ENCODE measurements at regions not wholly inside any gene's neighbourhood (a gene's known extent, or its start where the extent isn't known, plus 50 kb on each side); places are given as distances from the start of the nearest gene placed in this dataset.
A peak's percentile ranks its signal among the peaks of the same experiment; 100 is the strongest.

- H3K36me3 ChIP-seq (ENCODE audit: control insufficient read depth, insufficient read depth, low read length): no peaks in the 10 kb centered on the region
- no peak overlapping the region for H3K27ac ChIP-seq (ENCODE audit: low read length)
- peaks cover 2% of the 10 kb centered on the region for H3K4me1 ChIP-seq (ENCODE audit: control insufficient read depth, insufficient read depth, low read length)
- no CpG with 5 or more reads among the region's 2 CpGs for WGBS (ENCODE audit: insufficient coverage)
- no peaks in the 10 kb centered on the region for H3K27me3 ChIP-seq (ENCODE audit: control insufficient read depth, insufficient read depth, low read length)
- no peaks in the 10 kb centered on the region for H3K9me3 ChIP-seq (replicated peaks; ENCODE audit: control insufficient read depth, low read depth, low read length)
- DNase-seq: no peak
- H3K4me3 ChIP-seq (ENCODE audit: low read length): no peak overlapping the region
These were observed 90.1 kb upstream of the TNR start for GRCh38 chr1:175833502-175833901.

- Histone ChIP-seq H3K36me3 (ENCODE audit: control insufficient read depth, insufficient read depth, low read length) (no peaks in the 10 kb centered on the region), H3K27ac (ENCODE audit: low read length) (no peak overlapping the region), H3K27me3 (ENCODE audit: control insufficient read depth, insufficient read depth, low read length) (no peaks in the 10 kb centered on the region), H3K4me1 (ENCODE audit: control insufficient read depth, insufficient read depth, low read length) (peaks cover 2% of the 10 kb centered on the region), H3K4me3 (ENCODE audit: low read length) (no peak overlapping the region), H3K9me3 (replicated peaks; ENCODE audit: control insufficient read depth, low read depth, low read length) (no peaks in the 10 kb centered on the region)
- DNase-seq: no peak
These were observed 87.1 kb upstream of the TNR start for GRCh38 chr1:175830500-175830899.

DNA sequence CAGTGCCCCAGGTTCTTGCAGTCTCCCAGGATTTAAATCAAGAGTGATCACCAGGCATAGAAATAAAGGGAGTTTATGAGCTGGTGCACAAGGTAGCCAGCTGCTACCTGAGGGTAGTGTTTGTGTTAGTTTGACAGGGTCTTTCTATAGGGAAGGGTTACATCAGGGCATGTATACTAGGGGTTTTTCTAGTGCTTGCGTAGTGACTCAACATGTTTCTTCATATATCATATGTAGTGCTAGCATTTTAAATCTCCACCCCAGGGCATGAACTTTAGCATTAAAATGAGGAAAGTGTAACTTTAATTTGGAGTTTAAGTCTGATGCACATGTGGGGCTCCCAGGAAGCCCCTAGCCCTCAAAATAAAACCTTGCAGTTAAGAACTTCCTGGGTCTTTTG is 86.5 kb upstream of the TNR start:
- no peaks in the 10 kb centered on the region for H3K27me3 ChIP-seq (ENCODE audit: control insufficient read depth, insufficient read depth, low read length)
- no peaks in the 10 kb centered on the region for H3K9me3 ChIP-seq (replicated peaks; ENCODE audit: control insufficient read depth, low read depth, low read length)
- no peak overlapping the region for H3K4me3 ChIP-seq (ENCODE audit: low read length)
- no peaks in the 10 kb centered on the region for H3K36me3 ChIP-seq (ENCODE audit: control insufficient read depth, insufficient read depth, low read length)
- no peak overlapping the region for H3K27ac ChIP-seq (ENCODE audit: low read length)
- WGBS (ENCODE audit: insufficient coverage): no CpG with 5 or more reads among the region's 1 CpG
- H3K4me1 ChIP-seq (ENCODE audit: control insufficient read depth, insufficient read depth, low read length): peaks cover 2% of the 10 kb centered on the region
- DNase-seq: no peak

DNA sequence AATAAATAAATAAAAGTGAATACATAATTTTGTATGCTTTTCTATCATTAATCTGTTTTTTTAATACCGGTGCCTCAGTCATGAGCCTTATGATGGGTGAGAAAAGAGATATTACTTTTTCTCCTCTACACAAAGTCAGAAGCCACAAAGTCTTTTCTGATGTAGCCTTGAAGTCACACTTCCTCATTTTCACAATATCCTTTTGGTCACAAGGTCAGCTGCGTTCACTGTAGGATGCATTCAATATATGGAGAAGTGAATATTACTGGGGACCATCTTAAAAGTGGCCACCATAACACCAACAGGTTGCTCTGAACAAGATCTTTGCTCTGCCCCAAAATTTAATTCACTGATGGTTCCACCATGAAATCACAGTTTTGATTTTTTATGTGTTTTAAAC is 83.3 kb upstream of the TNR start:
- no peaks in the 10 kb centered on the region for H3K9me3 ChIP-seq (replicated peaks; ENCODE audit: control insufficient read depth, low read depth, low read length)
- no peaks in the 10 kb centered on the region for H3K27me3 ChIP-seq (ENCODE audit: control insufficient read depth, insufficient read depth, low read length)
- H3K4me1 ChIP-seq (ENCODE audit: control insufficient read depth, insufficient read depth, low read length): peaks cover 2% of the 10 kb centered on the region
- no CpG with 5 or more reads among the region's 2 CpGs for WGBS (ENCODE audit: insufficient coverage)
- no peak overlapping the region for H3K27ac ChIP-seq (ENCODE audit: low read length)
- H3K36me3 ChIP-seq (ENCODE audit: control insufficient read depth, insufficient read depth, low read length): no peaks in the 10 kb centered on the region
- peak; percentile 52 for DNase-seq
- no peak overlapping the region for H3K4me3 ChIP-seq (ENCODE audit: low read length)

DNA sequence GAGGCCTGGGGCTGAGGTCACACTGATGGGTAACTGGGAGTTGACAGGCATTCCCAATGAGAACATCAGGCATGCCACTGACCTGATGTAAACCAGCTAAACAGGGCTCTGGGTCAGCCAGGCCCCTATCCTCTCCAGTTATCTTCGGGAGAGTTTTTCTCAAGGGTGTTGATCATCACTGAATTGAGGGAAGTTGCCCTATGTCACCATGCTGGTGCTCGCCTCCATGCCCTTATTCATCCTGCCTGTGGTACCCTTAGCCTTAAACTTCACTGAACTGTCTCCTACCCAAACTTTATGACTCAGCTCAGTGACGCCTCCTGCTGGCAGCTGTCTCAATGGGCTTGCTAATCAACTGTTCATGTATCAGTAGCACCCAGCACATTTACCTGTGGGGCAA is 80.7 kb upstream of the TNR start:
- Histone ChIP-seq H3K27me3 (ENCODE audit: control insufficient read depth, insufficient read depth, low read length) (no peaks in the 10 kb centered on the region), H3K4me1 (ENCODE audit: control insufficient read depth, insufficient read depth, low read length) (no peaks in the 10 kb centered on the region), H3K27ac (ENCODE audit: low read length) (no peak overlapping the region), H3K36me3 (ENCODE audit: control insufficient read depth, insufficient read depth, low read length) (no peaks in the 10 kb centered on the region), H3K4me3 (ENCODE audit: low read length) (no peak overlapping the region), H3K9me3 (replicated peaks; ENCODE audit: control insufficient read depth, low read depth, low read length) (no peaks in the 10 kb centered on the region)
- DNase-seq: peak; percentile 23
- 80% methylated on average over 1 of the region's 3 CpGs for WGBS (ENCODE audit: insufficient coverage)

- no peak for DNase-seq
- Histone ChIP-seq H3K4me3 (ENCODE audit: low read length) (no peak overlapping the region), H3K4me1 (ENCODE audit: control insufficient read depth, insufficient read depth, low read length) (peaks cover under 1% of the 10 kb centered on the region), H3K36me3 (ENCODE audit: control insufficient read depth, insufficient read depth, low read length) (no peaks in the 10 kb centered on the region), H3K9me3 (replicated peaks; ENCODE audit: control insufficient read depth, low read depth, low read length) (no peaks in the 10 kb centered on the region), H3K27ac (ENCODE audit: low read length) (no peak overlapping the region), H3K27me3 (ENCODE audit: control insufficient read depth, insufficient read depth, low read length) (no peaks in the 10 kb centered on the region)
These were observed 80.0 kb upstream of the TNR start for GRCh38 chr1:175823406-175823805.

- Histone ChIP-seq H3K27ac (ENCODE audit: low read length) (no peak overlapping the region), H3K36me3 (ENCODE audit: control insufficient read depth, insufficient read depth, low read length) (no peaks in the 10 kb centered on the region), H3K4me3 (ENCODE audit: low read length) (no peak overlapping the region), H3K4me1 (ENCODE audit: control insufficient read depth, insufficient read depth, low read length) (peaks cover 3% of the 10 kb centered on the region), H3K9me3 (replicated peaks; ENCODE audit: control insufficient read depth, low read depth, low read length) (no peaks in the 10 kb centered on the region), H3K27me3 (ENCODE audit: control insufficient read depth, insufficient read depth, low read length) (no peaks in the 10 kb centered on the region)
- 83% methylated on average over 1 of the region's 2 CpGs for WGBS (ENCODE audit: insufficient coverage)
- DNase-seq: no peak
These were observed 79.2 kb upstream of the TNR start for GRCh38 chr1:175822580-175822979.

DNA sequence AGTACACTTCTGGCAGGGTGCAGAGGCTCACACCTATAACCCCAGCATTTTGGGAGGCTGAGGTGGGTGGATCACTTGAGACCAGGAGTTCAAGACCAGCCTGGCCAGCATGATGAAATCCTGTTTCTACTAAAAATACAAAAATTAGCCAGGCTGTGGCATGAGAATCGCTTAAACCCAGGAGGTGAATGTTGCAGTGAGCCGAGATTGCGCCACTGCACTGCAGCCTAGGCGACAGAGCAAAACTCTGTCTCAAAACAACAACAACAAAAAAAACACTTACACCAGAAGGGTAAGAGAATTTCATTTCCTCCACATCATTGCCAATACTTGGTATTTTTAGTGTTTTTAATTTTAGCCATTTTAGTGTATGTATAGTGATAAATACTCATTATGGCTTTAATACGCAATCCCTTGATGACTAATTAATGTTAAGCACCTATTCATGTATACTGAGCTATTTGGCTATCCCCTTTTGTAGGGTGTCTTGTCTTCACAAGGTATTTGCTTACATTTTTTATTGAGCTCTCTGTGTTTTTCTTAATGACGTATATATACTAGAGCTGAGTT is 77.1 kb upstream of the TNR start:
- H3K4me1 ChIP-seq (ENCODE audit: control insufficient read depth, insufficient read depth, low read length): peaks cover 3% of the 10 kb centered on the region
- H3K27me3 ChIP-seq (ENCODE audit: control insufficient read depth, insufficient read depth, low read length): no peaks in the 10 kb centered on the region
- DNase-seq: no peak
- no peaks in the 10 kb centered on the region for H3K9me3 ChIP-seq (replicated peaks; ENCODE audit: control insufficient read depth, low read depth, low read length)
- H3K27ac ChIP-seq (ENCODE audit: low read length): no peak overlapping the region
- no peaks in the 10 kb centered on the region for H3K36me3 ChIP-seq (ENCODE audit: control insufficient read depth, insufficient read depth, low read length)
- WGBS (ENCODE audit: insufficient coverage): 83% methylated on average over 1 of the region's 6 CpGs
- H3K4me3 ChIP-seq (ENCODE audit: low read length): no peak overlapping the region

DNA sequence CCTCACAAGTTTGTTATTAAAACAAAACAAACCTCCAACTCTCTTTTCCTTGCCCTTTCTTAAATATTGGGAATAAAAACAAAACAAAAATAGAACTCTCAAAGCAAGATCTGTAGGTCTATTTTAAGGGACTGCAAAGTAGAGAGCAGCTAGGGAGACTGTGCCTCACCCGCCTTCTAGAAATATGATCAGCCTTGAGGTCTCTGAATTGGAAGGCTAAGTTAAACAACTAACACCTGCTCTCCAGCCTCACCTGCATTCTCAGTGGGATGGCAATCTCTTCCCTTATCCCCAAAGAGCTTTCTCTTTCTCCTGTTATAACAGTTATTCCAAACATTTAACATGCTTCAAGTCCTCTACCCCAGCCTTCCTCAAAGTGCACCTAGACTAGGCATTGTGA is 75.5 kb upstream of the TNR start:
- Histone ChIP-seq H3K36me3 (ENCODE audit: control insufficient read depth, insufficient read depth, low read length) (no peaks in the 10 kb centered on the region), H3K9me3 (replicated peaks; ENCODE audit: control insufficient read depth, low read depth, low read length) (no peaks in the 10 kb centered on the region), H3K4me3 (ENCODE audit: low read length) (no peak overlapping the region), H3K27ac (ENCODE audit: low read length) (peak overlapping the region; percentile 62), H3K27me3 (ENCODE audit: control insufficient read depth, insufficient read depth, low read length) (no peaks in the 10 kb centered on the region), H3K4me1 (ENCODE audit: control insufficient read depth, insufficient read depth, low read length) (peaks cover 3% of the 10 kb centered on the region)
- peak; percentile 37 for DNase-seq
- no CpG with 5 or more reads among the region's 1 CpG for WGBS (ENCODE audit: insufficient coverage)

DNA sequence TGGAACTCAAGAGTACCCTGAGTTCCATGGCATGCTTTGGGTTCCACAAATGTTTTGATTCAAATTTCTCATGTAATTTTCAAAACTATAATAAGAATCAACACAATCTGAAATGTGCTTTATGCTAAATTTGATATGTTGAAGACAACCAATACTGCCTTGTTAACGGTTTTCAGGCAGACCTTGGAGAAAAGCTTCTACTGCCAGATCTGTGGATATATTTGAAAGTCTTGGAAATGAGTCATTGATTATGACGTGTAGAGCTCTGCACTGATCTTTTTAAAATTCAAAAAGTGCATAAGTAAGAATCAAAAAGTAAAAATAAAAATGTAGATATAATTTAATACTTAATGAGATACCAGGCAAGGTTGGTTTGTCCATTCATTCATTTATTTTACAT is 74.0 kb upstream of the TNR start:
- H3K4me3 ChIP-seq (ENCODE audit: low read length): no peak overlapping the region
- H3K27ac ChIP-seq (ENCODE audit: low read length): no peak overlapping the region
- no peaks in the 10 kb centered on the region for H3K9me3 ChIP-seq (replicated peaks; ENCODE audit: control insufficient read depth, low read depth, low read length)
- H3K27me3 ChIP-seq (ENCODE audit: control insufficient read depth, insufficient read depth, low read length): no peaks in the 10 kb centered on the region
- H3K36me3 ChIP-seq (ENCODE audit: control insufficient read depth, insufficient read depth, low read length): no peaks in the 10 kb centered on the region
- no CpG with 5 or more reads among the region's 2 CpGs for WGBS (ENCODE audit: insufficient coverage)
- H3K4me1 ChIP-seq (ENCODE audit: control insufficient read depth, insufficient read depth, low read length): peaks cover 3% of the 10 kb centered on the region
- no peak for DNase-seq

GRCh38 chr1:175814885-175815284 is 71.5 kb upstream of the TNR start:
- DNase-seq: no peak
- Histone ChIP-seq H3K36me3 (ENCODE audit: control insufficient read depth, insufficient read depth, low read length) (no peaks in the 10 kb centered on the region), H3K4me1 (ENCODE audit: control insufficient read depth, insufficient read depth, low read length) (peaks cover 3% of the 10 kb centered on the region), H3K4me3 (ENCODE audit: low read length) (no peak overlapping the region), H3K27ac (ENCODE audit: low read length) (no peak overlapping the region), H3K9me3 (replicated peaks; ENCODE audit: control insufficient read depth, low read depth, low read length) (no peaks in the 10 kb centered on the region), H3K27me3 (ENCODE audit: control insufficient read depth, insufficient read depth, low read length) (no peaks in the 10 kb centered on the region)
- WGBS (ENCODE audit: insufficient coverage): 0% methylated on average over 1 of the region's 3 CpGs
